GM12873 (cell line): ENCODE measurements at regions not wholly inside any gene's neighbourhood (a gene's known extent, or its start where the extent isn't known, plus 50 kb on each side); places are given as distances from the start of the nearest gene placed in this dataset.

ENCODE experiments used
- CTCF ChIP-seq: IDR thresholded peaks from 2 replicates; pipeline ENCODE4 v1.5.1; 2012; ENCODE audit warnings: low read depth, mild to moderate bottlenecking, moderate library complexity, low read length, control low read depth; ENCODE audit not compliant: insufficient read depth; ENCODE audit errors: missing control alignments

- no peak for TF ChIP-seq CTCF
Measured at GRCh38 chr12:4012073-4012472, 138.9 kb upstream of the PARP11 start.

GRCh38 chr12:4011597-4011996 is 138.4 kb upstream of the PARP11 start:
- no peak for TF ChIP-seq CTCF

- no peak for TF ChIP-seq CTCF
Measured at GRCh38 chr12:4009979-4010704, 136.9 kb upstream of the PARP11 start.

- TF ChIP-seq CTCF: no peak
Measured at GRCh38 chr12:4006743-4007142, 133.5 kb upstream of the PARP11 start.

GRCh38 chr12:4005851-4006430 is 132.7 kb upstream of the PARP11 start:
- TF ChIP-seq CTCF: no peak

- TF ChIP-seq CTCF: no peak
Measured at GRCh38 chr12:4003576-4003975, 130.4 kb upstream of the PARP11 start.

- TF ChIP-seq CTCF: no peak
Measured at GRCh38 chr12:4002601-4003000, 129.4 kb upstream of the PARP11 start.
